Caco-2 (cell line): ENCODE measurements at regions not wholly inside any gene's neighbourhood (a gene's known extent, or its start where the extent isn't known, plus 50 kb on each side); places are given as distances from the start of the nearest gene placed in this dataset.

ENCODE experiments used
- BruUV-seq: library from RNA; stranded (reverse); fragments of 400-500 nt; replicated peaks from 2 replicates; lab custom pipeline; 2021; lab: Mats Ljungman, UMichigan
- CTCF ChIA-PET: fragments of 300-600 bp; sonication (Branson Sonifier 250); formaldehyde crosslinking; loops from one replicate; lab custom pipeline; 2022; ENCODE audit warnings: antibody characterized with exemption; lab: Charles Lee
- POLR2A ChIA-PET: fragments of 300-600 bp; sonication (Branson Sonifier 250); formaldehyde crosslinking; loops from one replicate; lab custom pipeline; 2022; ENCODE audit warnings: antibody characterized with exemption; lab: Charles Lee
- DNase-seq, 2 experiments: peaks; one replicate each; pipeline versions ENCODE4 v3.0.0 to v3.0.0-alpha.2; 2020 to 2022
- H3K27me3 ChIP-seq: replicated peaks from 2 replicates; pipeline ENCODE4 v1.6.0; 2011; ENCODE audit warnings: low read length; ENCODE audit not compliant: control insufficient read depth, insufficient read depth
- H3K36me3 ChIP-seq: 2 replicates; pipeline ENCODE4 v1.5.1; 2011; ENCODE audit warnings: low read length; ENCODE audit not compliant: control insufficient read depth, insufficient read depth
- H3K4me1 ChIP-seq: fragments of 250-450 bp; sonication (Bioruptor Pico); 2 replicates; pipeline ENCODE4 v1.5.1; 2020; ENCODE audit warnings: mild to moderate bottlenecking
- H3K4me3 ChIP-seq: 2 replicates; pipeline ENCODE4 v1.5.1; 2011; ENCODE audit warnings: low read depth, mild to moderate bottlenecking, control low read depth, low read length
- H3K9me3 ChIP-seq: fragments of 250-450 bp; sonication (Bioruptor Pico); 2 replicates; pipeline ENCODE4 v1.5.1; 2020; ENCODE audit warnings: mild to moderate bottlenecking, moderate library complexity
- H3K27ac Mint-ChIP-seq: one replicate; pipeline ENCODE4 v1.8.0; 2022; ENCODE audit warnings: mixed read lengths; ENCODE audit not compliant: unreplicated experiment
- H3K27me3 Mint-ChIP-seq: one replicate; pipeline ENCODE4 v1.8.0; 2022; ENCODE audit warnings: mixed read lengths; ENCODE audit not compliant: insufficient read depth, unreplicated experiment
- H3K36me3 Mint-ChIP-seq: one replicate; pipeline ENCODE4 v1.8.0; 2022; ENCODE audit warnings: mild to moderate bottlenecking, mixed read lengths; ENCODE audit not compliant: insufficient read depth, unreplicated experiment
- H3K4me1 Mint-ChIP-seq: one replicate; pipeline ENCODE4 v1.8.0; 2022; ENCODE audit warnings: low read depth, mixed read lengths; ENCODE audit not compliant: unreplicated experiment
- H3K4me3 Mint-ChIP-seq: one replicate; pipeline ENCODE4 v1.8.0; 2022; ENCODE audit warnings: mild to moderate bottlenecking, moderate library complexity, mixed read lengths; ENCODE audit not compliant: unreplicated experiment
- H3K9me3 Mint-ChIP-seq: one replicate; pipeline ENCODE4 v1.8.0; 2022; ENCODE audit warnings: mixed read lengths; ENCODE audit not compliant: unreplicated experiment
- intact Hi-C: fragments of 100-400 bp; cut with micrococcal nuclease; formaldehyde crosslinking; loops from one replicate; pipeline ENCODE4 v1.10.0; 2022; ENCODE audit not compliant: unreplicated experiment
- TF ChIP-seq, protein P1 (sequence below), 2 experiments: fragments of 200-600 bp in 1 of 2; IDR thresholded peaks; 1 replicate in 1 of 2; 2 replicates in 1 of 2; pipeline versions ENCODE4 v1.5.1 to v1.8.0; 2011 to 2022; ENCODE audit warnings: antibody characterized with exemption in 1 of 2, control low read depth in 1 of 2, inconsistent platforms in 1 of 2, low read depth in 1 of 2, low read length in 1 of 2, mild to moderate bottlenecking in 1 of 2, moderate library complexity in 1 of 2; ENCODE audit not compliant: insufficient read depth in 1 of 2, severe bottlenecking in 1 of 2, unreplicated experiment in 1 of 2

DNA sequence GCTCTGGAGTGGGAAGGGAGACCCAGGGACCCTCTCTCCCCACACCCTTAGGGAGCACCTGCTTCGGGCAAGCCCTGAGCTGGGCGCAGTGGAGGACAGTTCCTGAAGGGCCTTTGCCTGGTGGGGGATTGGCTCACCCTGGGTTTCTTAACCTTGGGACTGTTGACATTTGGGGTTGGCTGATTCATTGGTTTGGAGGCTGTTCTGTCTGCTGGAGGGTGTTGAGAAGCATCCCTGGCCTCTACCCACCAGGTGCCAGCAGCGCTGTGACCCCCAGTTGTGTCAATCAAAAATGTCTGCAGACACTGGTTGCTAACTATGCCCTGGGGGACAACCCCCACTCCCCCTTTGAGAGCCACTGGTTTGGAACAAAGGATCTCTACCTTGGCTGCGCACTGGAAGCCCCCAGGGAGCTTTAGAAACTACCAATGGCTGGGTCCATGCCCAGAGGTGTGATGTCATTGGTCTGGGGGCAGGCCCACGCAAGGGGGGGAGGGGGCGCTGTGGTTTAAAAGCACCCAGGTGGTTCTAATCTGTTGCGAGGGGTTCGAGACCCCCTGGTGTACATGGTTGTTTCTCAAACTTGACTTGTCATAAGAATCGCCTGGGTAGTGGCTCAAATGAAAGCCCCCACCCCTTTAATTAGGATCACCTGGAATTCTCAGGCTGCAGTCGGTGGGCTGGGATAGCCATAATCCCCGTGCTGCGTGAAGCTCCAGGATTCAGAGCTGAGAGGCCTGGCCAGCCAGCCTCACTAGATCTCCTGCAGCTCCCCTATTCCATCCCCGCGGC lies 151.9 kb upstream of the GSE1 start:
- H3K27me3 Mint-ChIP-seq, result no peaks in the 10 kb centered on the region
- H3K9me3 Mint-ChIP-seq, result no peaks in the 10 kb centered on the region
- H3K36me3 Mint-ChIP-seq, result no peaks in the 10 kb centered on the region
- BruUV-seq, result no TSS peak
- CTCF ChIA-PET, result interaction anchor here (0.6 to 2.2 kb wide), 13 partner anchors 9 to 555 kb away, joined by 3 to 9 read pairs (median 4); no protein-coding TSS in a partner anchor
- DNase-seq, result peak in 1 of 2 experiments; percentile 31
- Histone ChIP-seq H3K36me3 (no peaks in the 10 kb centered on the region), H3K9me3 (no peaks in the 10 kb centered on the region), H3K27me3 (no peaks in the 10 kb centered on the region), H3K4me1 (peaks cover 36% of the 10 kb centered on the region), H3K4me3 (no peak overlapping the region)
- peak overlapping the region; percentile 51 for H3K27ac Mint-ChIP-seq
- TF ChIP-seq, protein P1, sequence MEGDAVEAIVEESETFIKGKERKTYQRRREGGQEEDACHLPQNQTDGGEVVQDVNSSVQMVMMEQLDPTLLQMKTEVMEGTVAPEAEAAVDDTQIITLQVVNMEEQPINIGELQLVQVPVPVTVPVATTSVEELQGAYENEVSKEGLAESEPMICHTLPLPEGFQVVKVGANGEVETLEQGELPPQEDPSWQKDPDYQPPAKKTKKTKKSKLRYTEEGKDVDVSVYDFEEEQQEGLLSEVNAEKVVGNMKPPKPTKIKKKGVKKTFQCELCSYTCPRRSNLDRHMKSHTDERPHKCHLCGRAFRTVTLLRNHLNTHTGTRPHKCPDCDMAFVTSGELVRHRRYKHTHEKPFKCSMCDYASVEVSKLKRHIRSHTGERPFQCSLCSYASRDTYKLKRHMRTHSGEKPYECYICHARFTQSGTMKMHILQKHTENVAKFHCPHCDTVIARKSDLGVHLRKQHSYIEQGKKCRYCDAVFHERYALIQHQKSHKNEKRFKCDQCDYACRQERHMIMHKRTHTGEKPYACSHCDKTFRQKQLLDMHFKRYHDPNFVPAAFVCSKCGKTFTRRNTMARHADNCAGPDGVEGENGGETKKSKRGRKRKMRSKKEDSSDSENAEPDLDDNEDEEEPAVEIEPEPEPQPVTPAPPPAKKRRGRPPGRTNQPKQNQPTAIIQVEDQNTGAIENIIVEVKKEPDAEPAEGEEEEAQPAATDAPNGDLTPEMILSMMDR (IDR thresholded peaks at IDR 0.05; ENCODE audit: insufficient read depth in 1 of 2, low read depth in 1 of 2, low read length in 1 of 2, severe bottlenecking in 1 of 2, unreplicated experiment in 1 of 2), result no peak
- POLR2A ChIA-PET, result interaction anchor here (0.5 to 0.9 kb wide), 4 partner anchors 10 to 250 kb away, joined by 4 to 10 read pairs (median 6); no protein-coding TSS in a partner anchor
- H3K4me1 Mint-ChIP-seq, result peaks cover 25% of the 10 kb centered on the region
- intact Hi-C loops, result no loop called here
- peak overlapping the region; percentile 69 for H3K4me3 Mint-ChIP-seq

DNA sequence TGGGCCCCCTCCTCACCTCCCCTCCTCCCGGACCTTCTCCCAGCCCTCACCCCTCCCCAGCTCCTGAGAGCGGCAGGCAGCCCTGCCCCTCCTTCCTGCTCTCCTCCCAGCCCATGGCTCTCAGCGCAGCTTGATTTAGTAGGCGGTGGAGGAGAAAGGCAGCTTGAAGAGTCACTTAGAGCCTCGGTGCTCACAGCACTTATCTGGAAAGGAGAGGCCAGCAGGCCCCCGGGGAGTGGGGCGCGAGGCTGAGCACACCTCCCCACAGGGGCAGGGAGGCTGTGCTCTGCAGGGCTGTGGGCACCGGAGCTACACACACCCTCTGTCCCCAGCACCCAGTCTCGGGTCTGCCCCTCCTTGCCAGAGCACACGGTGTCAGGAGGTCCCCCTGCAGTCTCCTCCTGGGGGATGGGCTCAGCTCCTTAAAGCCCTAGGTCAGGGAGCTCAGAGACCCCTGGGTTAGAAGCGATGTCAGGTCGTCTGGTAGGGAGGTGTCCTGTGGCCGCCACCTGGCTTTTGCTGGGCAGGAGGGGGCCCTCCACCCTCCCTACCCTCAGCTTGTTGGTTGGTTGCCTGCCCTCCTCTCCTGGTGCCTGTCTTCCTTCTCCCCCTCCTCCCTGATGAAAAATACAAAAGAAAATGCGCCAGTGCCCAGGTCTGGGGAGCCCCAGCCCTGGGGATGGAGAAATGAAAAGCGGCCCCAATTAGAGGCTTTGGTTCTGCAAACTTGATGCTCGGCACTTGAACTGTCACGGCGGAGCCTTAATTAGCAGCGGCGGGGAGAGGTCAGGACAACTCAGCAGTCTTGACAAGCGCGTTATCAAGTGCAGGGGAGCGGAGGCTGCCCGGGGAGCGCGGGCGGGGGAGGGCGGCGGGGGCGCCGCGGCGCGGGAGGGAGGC lies 151.1 kb upstream of the GSE1 start:
- Histone ChIP-seq H3K4me3 (peak overlapping the region; percentile 40), H3K36me3 (no peaks in the 10 kb centered on the region), H3K4me1 (peaks cover 36% of the 10 kb centered on the region), H3K27me3 (no peaks in the 10 kb centered on the region), H3K9me3 (no peaks in the 10 kb centered on the region)
- peaks cover 23% of the 10 kb centered on the region for H3K4me1 Mint-ChIP-seq
- H3K36me3 Mint-ChIP-seq, result no peaks in the 10 kb centered on the region
- CTCF ChIA-PET, result interaction anchor here (0.6 to 2.2 kb wide), 11 partner anchors 10 to 554 kb away, joined by 3 to 9 read pairs (median 4); no protein-coding TSS in a partner anchor
- POLR2A ChIA-PET, result interaction anchor here (0.5 to 0.9 kb wide), 4 partner anchors 11 to 251 kb away, joined by 4 to 10 read pairs (median 6); no protein-coding TSS in a partner anchor
- TF ChIP-seq, protein P1 (IDR thresholded peaks at IDR 0.05; ENCODE audit: insufficient read depth in 1 of 2, low read depth in 1 of 2, low read length in 1 of 2, severe bottlenecking in 1 of 2, unreplicated experiment in 1 of 2), result no peak
- H3K27me3 Mint-ChIP-seq, result no peaks in the 10 kb centered on the region
- peak overlapping the region; percentile 69 for H3K4me3 Mint-ChIP-seq
- H3K9me3 Mint-ChIP-seq, result no peaks in the 10 kb centered on the region
- no TSS peak for BruUV-seq
- no peak overlapping the region for H3K27ac Mint-ChIP-seq
- intact Hi-C loops, result no loop called here
- DNase-seq, result peak; percentile 47 to 52
